Activated T-helper 2 cell treated with anti-CD3 and anti-CD28 coated beads, Interferon-gamma antibody, Interleukin-2, Interleukin-4, amounts not matched to agents 10 μg/mL and 5 μg/mL and 100 μg/mL, durations not matched to agents 14 hours and 24 hours and 36 hours (primary cell): ENCODE measurements at regions not wholly inside any gene's neighbourhood (a gene's known extent, or its start where the extent isn't known, plus 50 kb on each side); places are given as distances from the start of the nearest gene placed in this dataset.

Source experiments
- DNase-seq: peaks from one replicate; pipeline ENCODE4 v3.0.0; 2021; ENCODE audit warnings: low spot score
- H3K27ac Mint-ChIP-seq: one replicate; pipeline ENCODE4 v1.8.0; 2021; ENCODE audit warnings: mixed read lengths
- H3K27me3 Mint-ChIP-seq: one replicate; pipeline ENCODE4 v1.8.0; 2021; ENCODE audit warnings: low read depth, mixed read lengths
- H3K36me3 Mint-ChIP-seq: one replicate; pipeline ENCODE4 v1.8.0; 2021; ENCODE audit warnings: low read depth, mixed read lengths
- H3K4me1 Mint-ChIP-seq: one replicate; pipeline ENCODE4 v1.8.0; 2021; ENCODE audit warnings: low read depth, mixed read lengths
- H3K4me3 Mint-ChIP-seq: one replicate; pipeline ENCODE4 v1.8.0; 2021; ENCODE audit warnings: low read depth, mild to moderate bottlenecking, moderate library complexity, mixed read lengths
- H3K9me3 Mint-ChIP-seq: one replicate; pipeline ENCODE4 v1.8.0; 2021; ENCODE audit warnings: mixed read lengths
- intact Hi-C: fragments of 100-400 bp; cut with micrococcal nuclease; formaldehyde crosslinking; loops from one replicate; pipeline ENCODE4 v1.15.1; 2023

GRCh38 chr15:97841558-97841957, 118.9 kb upstream of the ARRDC4 start:
- DNase-seq: no peak
- no peak overlapping the region for H3K4me3 Mint-ChIP-seq
- H3K27me3 Mint-ChIP-seq: no peaks in the 10 kb centered on the region
- H3K36me3 Mint-ChIP-seq: no peaks in the 10 kb centered on the region
- intact Hi-C loops: no loop called here
- no peak overlapping the region for H3K27ac Mint-ChIP-seq
- H3K9me3 Mint-ChIP-seq: no peaks in the 10 kb centered on the region
- H3K4me1 Mint-ChIP-seq: no peaks in the 10 kb centered on the region

- intact Hi-C loops: no loop called here
- H3K27ac Mint-ChIP-seq: no peak overlapping the region
- H3K4me1 Mint-ChIP-seq: no peaks in the 10 kb centered on the region
- no peaks in the 10 kb centered on the region for H3K9me3 Mint-ChIP-seq
- H3K27me3 Mint-ChIP-seq: no peaks in the 10 kb centered on the region
- no peak overlapping the region for H3K4me3 Mint-ChIP-seq
- no peak for DNase-seq
- H3K36me3 Mint-ChIP-seq: no peaks in the 10 kb centered on the region
These were observed 111.3 kb upstream of the ARRDC4 start for GRCh38 chr15:97849183-97849582.

- DNase-seq: no peak
- Mint-ChIP-seq H3K4me3 (no peak overlapping the region), H3K4me1 (no peaks in the 10 kb centered on the region), H3K36me3 (no peaks in the 10 kb centered on the region), H3K9me3 (no peaks in the 10 kb centered on the region), H3K27me3 (no peaks in the 10 kb centered on the region), H3K27ac (no peak overlapping the region)
- intact Hi-C loops: no loop called here
These were observed 102.2 kb upstream of the ARRDC4 start for GRCh38 chr15:97858296-97858695.

- Mint-ChIP-seq H3K36me3 (no peaks in the 10 kb centered on the region), H3K4me3 (no peak overlapping the region)
- intact Hi-C loops: no loop called here
These were observed 98.8 kb upstream of the ARRDC4 start for GRCh38 chr15:97861529-97862260.

GRCh38 chr15:97866959-97867358, 93.5 kb upstream of the ARRDC4 start:
- DNase-seq: no peak
- H3K36me3 Mint-ChIP-seq: no peaks in the 10 kb centered on the region
- intact Hi-C loops: no loop called here
- no peak overlapping the region for H3K4me3 Mint-ChIP-seq
- no peaks in the 10 kb centered on the region for H3K4me1 Mint-ChIP-seq
- no peaks in the 10 kb centered on the region for H3K27me3 Mint-ChIP-seq
- H3K27ac Mint-ChIP-seq: no peak overlapping the region
- no peaks in the 10 kb centered on the region for H3K9me3 Mint-ChIP-seq

More at GRCh38 chr15:97861529-97862260, 98.8 kb upstream of the ARRDC4 start:
- Mint-ChIP-seq H3K4me1 (no peaks in the 10 kb centered on the region), H3K27ac (no peak overlapping the region), H3K9me3 (no peaks in the 10 kb centered on the region), H3K27me3 (no peaks in the 10 kb centered on the region)
- no peak for DNase-seq

GRCh38 chr15:97867870-97868269, 92.6 kb upstream of the ARRDC4 start:
- no peaks in the 10 kb centered on the region for H3K36me3 Mint-ChIP-seq

GRCh38 chr15:97868981-97869380, 91.5 kb upstream of the ARRDC4 start:
- H3K27ac Mint-ChIP-seq: no peak overlapping the region
- H3K4me3 Mint-ChIP-seq: no peak overlapping the region
- intact Hi-C loops: no loop called here
- DNase-seq: no peak
- H3K27me3 Mint-ChIP-seq: no peaks in the 10 kb centered on the region
- no peaks in the 10 kb centered on the region for H3K9me3 Mint-ChIP-seq
- H3K36me3 Mint-ChIP-seq: no peaks in the 10 kb centered on the region
- H3K4me1 Mint-ChIP-seq: no peaks in the 10 kb centered on the region

More at GRCh38 chr15:97867870-97868269, 92.6 kb upstream of the ARRDC4 start:
- H3K27me3 Mint-ChIP-seq: no peaks in the 10 kb centered on the region
- H3K9me3 Mint-ChIP-seq: no peaks in the 10 kb centered on the region
- H3K27ac Mint-ChIP-seq: no peak overlapping the region
- H3K4me3 Mint-ChIP-seq: no peak overlapping the region
- H3K4me1 Mint-ChIP-seq: no peaks in the 10 kb centered on the region
- no peak for DNase-seq
- intact Hi-C loops: no loop called here

GRCh38 chr15:97870771-97871170, 89.7 kb upstream of the ARRDC4 start:
- no peaks in the 10 kb centered on the region for H3K9me3 Mint-ChIP-seq

GRCh38 chr15:97874139-97874538, 86.4 kb upstream of the ARRDC4 start:
- Mint-ChIP-seq H3K9me3 (no peaks in the 10 kb centered on the region), H3K36me3 (no peaks in the 10 kb centered on the region), H3K4me3 (no peak overlapping the region), H3K27me3 (no peaks in the 10 kb centered on the region), H3K27ac (no peak overlapping the region), H3K4me1 (no peaks in the 10 kb centered on the region)
- no peak for DNase-seq
- intact Hi-C loops: no loop called here

More at GRCh38 chr15:97870771-97871170, 89.7 kb upstream of the ARRDC4 start:
- H3K4me1 Mint-ChIP-seq: no peaks in the 10 kb centered on the region
- no peaks in the 10 kb centered on the region for H3K27me3 Mint-ChIP-seq
- no peak for DNase-seq
- intact Hi-C loops: no loop called here
- H3K27ac Mint-ChIP-seq: no peak overlapping the region
- no peak overlapping the region for H3K4me3 Mint-ChIP-seq
- H3K36me3 Mint-ChIP-seq: no peaks in the 10 kb centered on the region

- Mint-ChIP-seq H3K27me3 (no peaks in the 10 kb centered on the region), H3K27ac (no peak overlapping the region), H3K36me3 (no peaks in the 10 kb centered on the region), H3K4me3 (no peak overlapping the region), H3K9me3 (no peaks in the 10 kb centered on the region), H3K4me1 (no peaks in the 10 kb centered on the region)
- no peak for DNase-seq
- intact Hi-C loops: no loop called here
These were observed 85.4 kb upstream of the ARRDC4 start for GRCh38 chr15:97875025-97875512.

GRCh38 chr15:97875513-97876280, 84.8 kb upstream of the ARRDC4 start:
- no peak for DNase-seq
- no peak overlapping the region for H3K4me3 Mint-ChIP-seq

GRCh38 chr15:97876281-97876675, 84.2 kb upstream of the ARRDC4 start:
- intact Hi-C loops: no loop called here
- Mint-ChIP-seq H3K27ac (no peak overlapping the region), H3K9me3 (no peaks in the 10 kb centered on the region), H3K4me3 (no peak overlapping the region), H3K27me3 (no peaks in the 10 kb centered on the region), H3K36me3 (no peaks in the 10 kb centered on the region), H3K4me1 (no peaks in the 10 kb centered on the region)
- no peak for DNase-seq

More at GRCh38 chr15:97875513-97876280, 84.8 kb upstream of the ARRDC4 start:
- H3K9me3 Mint-ChIP-seq: no peaks in the 10 kb centered on the region
- H3K27ac Mint-ChIP-seq: no peak overlapping the region
- H3K27me3 Mint-ChIP-seq: no peaks in the 10 kb centered on the region
- no peaks in the 10 kb centered on the region for H3K4me1 Mint-ChIP-seq
- intact Hi-C loops: no loop called here
- H3K36me3 Mint-ChIP-seq: no peaks in the 10 kb centered on the region

- H3K36me3 Mint-ChIP-seq: no peaks in the 10 kb centered on the region
- H3K9me3 Mint-ChIP-seq: no peaks in the 10 kb centered on the region
- no peaks in the 10 kb centered on the region for H3K4me1 Mint-ChIP-seq
- intact Hi-C loops: no loop called here
- DNase-seq: no peak
- H3K27ac Mint-ChIP-seq: no peak overlapping the region
- H3K27me3 Mint-ChIP-seq: no peaks in the 10 kb centered on the region
- H3K4me3 Mint-ChIP-seq: no peak overlapping the region
These were observed 79.0 kb upstream of the ARRDC4 start for GRCh38 chr15:97881346-97881965.
